CD4-positive, CD25-positive, alpha-beta regulatory T cell (primary cell): ENCODE measurements at regions not wholly inside any gene's neighbourhood (a gene's known extent, or its start where the extent isn't known, plus 50 kb on each side); places are given as distances from the start of the nearest gene placed in this dataset.

Source experiments
- ATAC-seq, 2 donors: fragments of 150-1000 bp; cut with Tn5 transposase; one replicate each; pipeline ENCODE4 v1.10.0; 2021; ENCODE audit warnings: low read depth in 2 of 2, moderate number of reproducible peaks in 2 of 2, moderate library complexity in 1 of 2
- DNase-seq, 3 donors: peaks; one replicate each; pipeline versions ENCODE4 v3.0.0 to v3.0.0-alpha.2; 2012 to 2022; ENCODE audit warnings: mixed read lengths in 1 of 3
- H3K27ac ChIP-seq: one replicate; pipeline ENCODE4 v1.7.0; 2013; ENCODE audit warnings: mild to moderate bottlenecking, low read length; ENCODE audit not compliant: insufficient read depth, poor library complexity, severe bottlenecking
- H3K27me3 ChIP-seq: one replicate; pipeline ENCODE4 v1.7.0; 2013; ENCODE audit warnings: low read length; ENCODE audit not compliant: control insufficient read depth, insufficient read depth
- H3K36me3 ChIP-seq: one replicate; pipeline ENCODE4 v1.7.0; 2013; ENCODE audit warnings: mild to moderate bottlenecking, low read length, moderate library complexity; ENCODE audit not compliant: control insufficient read depth, insufficient read depth
- H3K4me1 ChIP-seq: 2 replicates; pipeline ENCODE4 v1.7.0; 2013; ENCODE audit warnings: mild to moderate bottlenecking, low read length; ENCODE audit not compliant: insufficient read depth, control insufficient read depth, poor library complexity, severe bottlenecking
- H3K4me3 ChIP-seq: one replicate; pipeline ENCODE4 v1.7.0; 2013; ENCODE audit warnings: low read depth, mild to moderate bottlenecking, low read length, moderate library complexity
- H3K9me3 ChIP-seq, 2 experiments: 1 replicate in 1 of 2; 2 replicates in 1 of 2; pipeline ENCODE4 v1.7.0; 2013; ENCODE audit warnings: low read length in 2 of 2, mild to moderate bottlenecking in 1 of 2, moderate library complexity in 1 of 2; ENCODE audit not compliant: control insufficient read depth in 2 of 2
- H3K27ac Mint-ChIP-seq, 3 donors: one replicate each; pipeline ENCODE4 v1.8.0; 2020 to 2022; ENCODE audit warnings: mild to moderate bottlenecking in 3 of 3, mixed read lengths in 3 of 3, moderate library complexity in 2 of 3
- H3K27me3 Mint-ChIP-seq: one replicate; pipeline ENCODE4 v1.8.0; 2022; ENCODE audit warnings: mild to moderate bottlenecking, mixed read lengths
- H3K36me3 Mint-ChIP-seq: one replicate; pipeline ENCODE4 v1.8.0; 2020; ENCODE audit warnings: mixed read lengths
- H3K4me1 Mint-ChIP-seq, 4 donors: one replicate each; pipeline ENCODE4 v1.8.0; 2020 to 2022; ENCODE audit warnings: mixed read lengths in 4 of 4, mild to moderate bottlenecking in 1 of 4
- H3K4me3 Mint-ChIP-seq, 4 donors: one replicate each; pipeline ENCODE4 v1.8.0; 2020 to 2022; ENCODE audit warnings: mild to moderate bottlenecking in 4 of 4, mixed read lengths in 4 of 4, moderate library complexity in 3 of 4
- H3K9me3 Mint-ChIP-seq, 7 donors: one replicate each; pipeline ENCODE4 v1.8.0; 2020 to 2022; ENCODE audit warnings: mixed read lengths in 7 of 7, mild to moderate bottlenecking in 3 of 7, moderate library complexity in 2 of 7

- Histone ChIP-seq H3K4me1 (no peaks in the 10 kb centered on the region), H3K9me3 (peaks cover 0 to 8% of the 10 kb centered on the region in 2 experiments), H3K4me3 (no peak overlapping the region), H3K27me3 (no peaks in the 10 kb centered on the region), H3K27ac (no peak overlapping the region), H3K36me3 (no peaks in the 10 kb centered on the region)
- Mint-ChIP-seq H3K27ac (no peak overlapping the region), H3K4me3 (no peak overlapping the region), H3K9me3 (peaks cover 0 to 31% (median 11%) of the 10 kb centered on the region in 7 donors), H3K4me1 (no peaks in the 10 kb centered on the region), H3K27me3 (no peaks in the 10 kb centered on the region), H3K36me3 (no peaks in the 10 kb centered on the region)
- no peak for DNase-seq
- no peak for ATAC-seq
Measured at GRCh38 chr4:31185014-31185585, 464.9 kb downstream of the PCDH7 start.

- no peaks in the 10 kb centered on the region for H3K4me1 ChIP-seq
- H3K36me3 Mint-ChIP-seq: no peaks in the 10 kb centered on the region
- H3K4me3 ChIP-seq: no peak overlapping the region
Measured at GRCh38 chr4:31187979-31188378, 467.8 kb downstream of the PCDH7 start.

GRCh38 chr4:31189938-31190337, 469.8 kb downstream of the PCDH7 start:
- Mint-ChIP-seq H3K27me3 (no peaks in the 10 kb centered on the region), H3K36me3 (no peaks in the 10 kb centered on the region), H3K27ac (no peak overlapping the region), H3K4me1 (no peaks in the 10 kb centered on the region), H3K9me3 (peaks cover 2 to 32% (median 12%) of the 10 kb centered on the region in 7 donors), H3K4me3 (no peak overlapping the region)
- Histone ChIP-seq H3K36me3 (no peaks in the 10 kb centered on the region), H3K27ac (no peak overlapping the region), H3K27me3 (no peaks in the 10 kb centered on the region), H3K9me3 (peaks cover 0 to 6% of the 10 kb centered on the region in 2 experiments), H3K4me3 (no peak overlapping the region), H3K4me1 (no peaks in the 10 kb centered on the region)
- DNase-seq: no peak
- ATAC-seq: no peak

More at GRCh38 chr4:31187979-31188378, 467.8 kb downstream of the PCDH7 start:
- no peaks in the 10 kb centered on the region for H3K27me3 Mint-ChIP-seq
- peaks cover 0 to 8% of the 10 kb centered on the region in 2 experiments for H3K9me3 ChIP-seq
- DNase-seq (no peak), ATAC-seq (no peak)
- H3K4me1 Mint-ChIP-seq: no peaks in the 10 kb centered on the region
- H3K4me3 Mint-ChIP-seq: no peak overlapping the region
- H3K36me3 ChIP-seq: no peaks in the 10 kb centered on the region
- H3K27me3 ChIP-seq: no peaks in the 10 kb centered on the region
- peaks cover 0 to 30% (median 14%) of the 10 kb centered on the region in 7 donors for H3K9me3 Mint-ChIP-seq
- H3K27ac ChIP-seq: no peak overlapping the region
- H3K27ac Mint-ChIP-seq: no peak overlapping the region

- Histone ChIP-seq H3K9me3 (peaks cover 0 to 10% of the 10 kb centered on the region in 2 experiments), H3K4me3 (no peak overlapping the region), H3K4me1 (no peaks in the 10 kb centered on the region), H3K27me3 (no peaks in the 10 kb centered on the region), H3K27ac (no peak overlapping the region), H3K36me3 (no peaks in the 10 kb centered on the region)
- H3K27ac Mint-ChIP-seq: no peak overlapping the region
- no peak overlapping the region for H3K4me3 Mint-ChIP-seq
- H3K9me3 Mint-ChIP-seq: peaks cover 4 to 34% (median 12%) of the 10 kb centered on the region in 7 donors
- DNase-seq (no peak), ATAC-seq (no peak)
- H3K4me1 Mint-ChIP-seq: no peaks in the 10 kb centered on the region
- no peaks in the 10 kb centered on the region for H3K27me3 Mint-ChIP-seq
- no peaks in the 10 kb centered on the region for H3K36me3 Mint-ChIP-seq
Measured at GRCh38 chr4:31190671-31191070, 470.5 kb downstream of the PCDH7 start.

GRCh38 chr4:31192341-31192740, 472.2 kb downstream of the PCDH7 start:
- Histone ChIP-seq H3K27me3 (no peaks in the 10 kb centered on the region), H3K36me3 (no peaks in the 10 kb centered on the region), H3K27ac (no peak overlapping the region), H3K9me3 (peaks cover 0 to 10% of the 10 kb centered on the region in 2 experiments), H3K4me3 (no peak overlapping the region), H3K4me1 (no peaks in the 10 kb centered on the region)
- no peak for ATAC-seq
- no peak overlapping the region for H3K27ac Mint-ChIP-seq
- no peaks in the 10 kb centered on the region for H3K4me1 Mint-ChIP-seq
- no peak overlapping the region for H3K4me3 Mint-ChIP-seq
- no peaks in the 10 kb centered on the region for H3K27me3 Mint-ChIP-seq
- no peak for DNase-seq
- peaks cover 4 to 34% (median 15%) of the 10 kb centered on the region in 7 donors for H3K9me3 Mint-ChIP-seq
- H3K36me3 Mint-ChIP-seq: no peaks in the 10 kb centered on the region

GRCh38 chr4:31193521-31193920, 473.4 kb downstream of the PCDH7 start:
- H3K9me3 Mint-ChIP-seq: peaks cover 4 to 31% (median 10%) of the 10 kb centered on the region in 7 donors
- H3K36me3 Mint-ChIP-seq: no peaks in the 10 kb centered on the region
- no peak for ATAC-seq

GRCh38 chr4:31194823-31195222, 474.7 kb downstream of the PCDH7 start:
- peaks cover 4 to 31% (median 15%) of the 10 kb centered on the region in 7 donors for H3K9me3 Mint-ChIP-seq
- H3K27ac ChIP-seq: no peak overlapping the region

More at GRCh38 chr4:31193521-31193920, 473.4 kb downstream of the PCDH7 start:
- DNase-seq: no peak
- Histone ChIP-seq H3K4me1 (no peaks in the 10 kb centered on the region), H3K9me3 (peaks cover 0 to 17% of the 10 kb centered on the region in 2 experiments), H3K27me3 (no peaks in the 10 kb centered on the region), H3K4me3 (no peak overlapping the region), H3K36me3 (no peaks in the 10 kb centered on the region), H3K27ac (no peak overlapping the region)
- H3K4me3 Mint-ChIP-seq: no peak overlapping the region
- no peaks in the 10 kb centered on the region for H3K27me3 Mint-ChIP-seq
- H3K27ac Mint-ChIP-seq: no peak overlapping the region
- no peaks in the 10 kb centered on the region for H3K4me1 Mint-ChIP-seq

GRCh38 chr4:31199644-31200043, 479.5 kb downstream of the PCDH7 start:
- no peak overlapping the region for H3K27ac Mint-ChIP-seq

More at GRCh38 chr4:31194823-31195222, 474.7 kb downstream of the PCDH7 start:
- ATAC-seq (no peak), DNase-seq (no peak)
- Mint-ChIP-seq H3K36me3 (no peaks in the 10 kb centered on the region), H3K27ac (no peak overlapping the region), H3K4me3 (no peak overlapping the region), H3K4me1 (no peaks in the 10 kb centered on the region), H3K27me3 (no peaks in the 10 kb centered on the region)
- H3K4me1 ChIP-seq: no peaks in the 10 kb centered on the region
- peaks cover 0 to 17% of the 10 kb centered on the region in 2 experiments for H3K9me3 ChIP-seq
- no peaks in the 10 kb centered on the region for H3K27me3 ChIP-seq
- H3K36me3 ChIP-seq: no peaks in the 10 kb centered on the region
- no peak overlapping the region for H3K4me3 ChIP-seq

More at GRCh38 chr4:31199644-31200043, 479.5 kb downstream of the PCDH7 start:
- Histone ChIP-seq H3K27me3 (no peaks in the 10 kb centered on the region), H3K4me1 (no peaks in the 10 kb centered on the region), H3K9me3 (peaks cover 0 to 15% of the 10 kb centered on the region in 2 experiments), H3K36me3 (no peaks in the 10 kb centered on the region), H3K4me3 (no peak overlapping the region), H3K27ac (no peak overlapping the region)
- Mint-ChIP-seq H3K4me1 (no peaks in the 10 kb centered on the region), H3K9me3 (peaks cover 3 to 30% (median 15%) of the 10 kb centered on the region in 7 donors), H3K4me3 (no peak overlapping the region), H3K27me3 (no peaks in the 10 kb centered on the region), H3K36me3 (no peaks in the 10 kb centered on the region)
- ATAC-seq (no peak), DNase-seq (no peak)
